PC-3 (cell line): ENCODE measurements at regions not wholly inside any gene's neighbourhood (a gene's known extent, or its start where the extent isn't known, plus 50 kb on each side); places are given as distances from the start of the nearest gene placed in this dataset.
"Not testable (repeated sequence)": the region's sequence is repeated elsewhere in the genome, so short reads cannot be mapped to it uniquely, and the experiment has no call there.

Source experiments
- EZH2 ChIP-seq: fragments of 300-600 bp; sonication (generic); IDR thresholded peaks from one replicate; pipeline ENCODE4 v1.6.1; 2017; ENCODE audit warnings: antibody characterized with exemption, mild to moderate bottlenecking, low read length; ENCODE audit not compliant: unreplicated experiment
- TF ChIP-seq, protein P1 (sequence below): fragments of 300-600 bp; sonication (generic); conservative IDR thresholded peaks from 2 replicates; pipeline ENCODE4 v1.5.1; 2017; ENCODE audit warnings: antibody characterized with exemption, low read depth, mild to moderate bottlenecking, low read length

DNA sequence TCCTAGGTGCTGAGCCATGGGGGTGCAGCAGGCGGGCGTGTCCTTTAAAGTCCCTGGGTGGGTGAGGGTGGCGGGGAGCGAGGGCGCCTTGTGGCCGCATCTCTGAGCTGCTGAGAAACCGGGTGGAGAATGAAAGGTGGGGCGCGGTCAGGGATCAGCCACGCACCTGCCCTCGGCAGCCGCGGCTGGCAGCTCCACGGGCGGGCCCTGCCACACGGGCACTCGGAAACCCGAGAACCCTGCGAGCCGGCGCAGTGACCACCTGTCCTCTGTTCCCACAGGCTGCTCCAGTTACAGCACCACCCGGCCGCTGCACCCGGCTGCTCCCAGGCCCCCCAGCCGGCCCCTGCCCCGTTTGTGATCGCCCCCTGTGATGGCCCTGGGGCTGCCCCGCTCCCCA lies 4400.5 kb upstream of the TPTE start:
- TF ChIP-seq EZH2 = not testable (repeated sequence)
- TF ChIP-seq, protein P1, sequence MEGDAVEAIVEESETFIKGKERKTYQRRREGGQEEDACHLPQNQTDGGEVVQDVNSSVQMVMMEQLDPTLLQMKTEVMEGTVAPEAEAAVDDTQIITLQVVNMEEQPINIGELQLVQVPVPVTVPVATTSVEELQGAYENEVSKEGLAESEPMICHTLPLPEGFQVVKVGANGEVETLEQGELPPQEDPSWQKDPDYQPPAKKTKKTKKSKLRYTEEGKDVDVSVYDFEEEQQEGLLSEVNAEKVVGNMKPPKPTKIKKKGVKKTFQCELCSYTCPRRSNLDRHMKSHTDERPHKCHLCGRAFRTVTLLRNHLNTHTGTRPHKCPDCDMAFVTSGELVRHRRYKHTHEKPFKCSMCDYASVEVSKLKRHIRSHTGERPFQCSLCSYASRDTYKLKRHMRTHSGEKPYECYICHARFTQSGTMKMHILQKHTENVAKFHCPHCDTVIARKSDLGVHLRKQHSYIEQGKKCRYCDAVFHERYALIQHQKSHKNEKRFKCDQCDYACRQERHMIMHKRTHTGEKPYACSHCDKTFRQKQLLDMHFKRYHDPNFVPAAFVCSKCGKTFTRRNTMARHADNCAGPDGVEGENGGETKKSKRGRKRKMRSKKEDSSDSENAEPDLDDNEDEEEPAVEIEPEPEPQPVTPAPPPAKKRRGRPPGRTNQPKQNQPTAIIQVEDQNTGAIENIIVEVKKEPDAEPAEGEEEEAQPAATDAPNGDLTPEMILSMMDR = not testable (repeated sequence)
